Gastrocnemius medialis (tissue), 4 donors: ENCODE measurements at regions not wholly inside any gene's neighbourhood (a gene's known extent, or its start where the extent isn't known, plus 50 kb on each side); places are given as distances from the start of the nearest gene placed in this dataset.

Experiments
- ATAC-seq, 2 donors: fragments of 150-250 bp; one replicate each; pipeline ENCODE4 v1.9.1; 2016
- DNase-seq, 2 donors: peaks; one replicate each; pipeline ENCODE4 v3.0.0-alpha.2; 2019
- H3K27ac ChIP-seq, 4 donors: fragments of 200-600 bp; sonication (generic); 1 replicate in 1 of 4; 2 replicates in 3 of 4; pipeline ENCODE4 v1.5.1; 2016 to 2018; ENCODE audit warnings: mild to moderate bottlenecking in 2 of 4, moderate library complexity in 1 of 4
- H3K27me3 ChIP-seq, 3 donors: fragments of 200-600 bp; sonication (generic) in 2 of 3; 1 replicate in 1 of 3; 2 replicates in 2 of 3; pipeline versions ENCODE4 v1.5.1 to v1.6.0; 2016 to 2019; ENCODE audit warnings: mild to moderate bottlenecking in 1 of 3, moderate library complexity in 1 of 3
- H3K36me3 ChIP-seq, 2 donors: fragments of 200-600 bp; sonication (generic) in 1 of 2; one replicate each; pipeline ENCODE4 v1.5.1; 2017 to 2018
- H3K4me1 ChIP-seq, 2 donors: fragments of 200-600 bp; sonication (generic) in 1 of 2; one replicate each; pipeline ENCODE4 v1.5.1; 2016 to 2017; ENCODE audit warnings: mild to moderate bottlenecking in 2 of 2
- H3K4me3 ChIP-seq, 4 donors: fragments of 200-600 bp; sonication (generic) in 3 of 4; 1 replicate in 1 of 4; 2 replicates in 3 of 4; pipeline ENCODE4 v1.5.1; 2016 to 2019; ENCODE audit warnings: mild to moderate bottlenecking in 2 of 4
- H3K9me3 ChIP-seq, 3 donors: fragments of 200-600 bp; sonication (generic) in 2 of 3; 1 replicate in 1 of 3; 2 replicates in 2 of 3; pipeline ENCODE4 v1.5.1; 2016 to 2019
- POLR2A ChIP-seq, 2 donors: fragments of 450-650 bp; IDR thresholded peaks; one replicate each; pipeline ENCODE4 v1.6.1; 2017; ENCODE audit warnings: antibody characterized with exemption in 2 of 2, mild to moderate bottlenecking in 2 of 2, moderate library complexity in 2 of 2
- in situ Hi-C, 4 donors: fragments of 200-750 bp; cut with MboI; loops; one replicate each; pipeline versions ENCODE4 v1.15.0 to v1.8.0; 2017; ENCODE audit warnings: low sequenced_read_pairs in 4 of 4
- intact Hi-C: fragments of 100-400 bp; cut with DNase I; formaldehyde crosslinking; loops from one replicate; pipeline ENCODE4 v1.15.1; 2023; ENCODE audit warnings: low total_unique reads
- TF ChIP-seq, protein P1 (sequence below), 5 experiments: fragments of 450-650 bp in 3 of 5; fragments of 200-600 bp in 2 of 5; sonication (generic) in 2 of 5; IDR thresholded peaks in 4 of 5; conservative IDR thresholded peaks in 1 of 5; 1 replicate in 4 of 5; 2 replicates in 1 of 5; pipeline ENCODE4 v1.5.1; 2016 to 2019; ENCODE audit warnings: antibody characterized with exemption in 5 of 5, mild to moderate bottlenecking in 3 of 5, moderate library complexity in 3 of 5

DNA sequence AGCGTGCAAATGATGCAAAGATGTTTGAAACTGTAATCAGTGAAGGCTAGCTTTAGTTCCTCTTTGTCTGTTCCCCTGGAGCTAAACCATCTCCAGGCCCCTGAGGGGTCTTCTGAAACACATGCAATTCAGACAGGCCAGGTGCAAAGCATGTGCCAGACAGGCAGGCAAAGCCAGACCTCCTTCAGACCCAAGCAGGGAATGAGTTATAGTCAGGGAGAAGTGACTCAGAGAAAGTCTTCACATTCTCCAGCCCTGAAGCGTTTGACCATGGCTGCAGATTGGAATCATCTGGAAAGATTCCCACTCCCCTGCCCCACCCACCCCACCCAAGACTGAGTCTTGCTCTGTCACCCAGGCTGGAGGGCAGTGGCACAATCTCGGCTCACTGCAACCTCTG lies 187.0 kb upstream of the ISX start:
- in situ Hi-C loops = no loop called here

DNA sequence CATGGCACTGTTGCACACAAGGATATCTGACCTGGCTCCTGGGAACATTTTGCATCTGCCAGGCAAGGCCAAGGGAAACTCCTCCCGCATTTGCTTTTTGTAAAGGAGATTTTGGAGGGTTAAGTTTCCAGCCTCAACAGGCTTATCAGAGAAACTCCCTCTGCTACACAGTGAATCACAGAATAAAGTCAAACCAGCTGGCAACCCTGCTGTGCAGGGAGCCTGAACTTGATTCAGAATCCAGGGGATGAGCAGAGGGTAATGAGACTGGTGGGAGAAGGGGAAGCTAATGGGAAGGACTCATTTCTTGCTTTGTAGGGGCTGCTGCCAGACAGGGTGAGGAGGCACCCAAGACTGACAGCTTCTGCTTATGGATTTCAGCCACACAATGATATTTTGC lies 185.3 kb upstream of the ISX start:
- no peaks in the 10 kb centered on the region for H3K9me3 ChIP-seq
- H3K4me3 ChIP-seq = no peak overlapping the region
- ATAC-seq (no peak), DNase-seq (no peak)
- H3K36me3 ChIP-seq = no peaks in the 10 kb centered on the region
- H3K27me3 ChIP-seq = no peaks in the 10 kb centered on the region
- in situ Hi-C loops = no loop called here
- no peak for TF ChIP-seq POLR2A (IDR thresholded peaks at IDR 0.05)
- TF ChIP-seq, protein P1, sequence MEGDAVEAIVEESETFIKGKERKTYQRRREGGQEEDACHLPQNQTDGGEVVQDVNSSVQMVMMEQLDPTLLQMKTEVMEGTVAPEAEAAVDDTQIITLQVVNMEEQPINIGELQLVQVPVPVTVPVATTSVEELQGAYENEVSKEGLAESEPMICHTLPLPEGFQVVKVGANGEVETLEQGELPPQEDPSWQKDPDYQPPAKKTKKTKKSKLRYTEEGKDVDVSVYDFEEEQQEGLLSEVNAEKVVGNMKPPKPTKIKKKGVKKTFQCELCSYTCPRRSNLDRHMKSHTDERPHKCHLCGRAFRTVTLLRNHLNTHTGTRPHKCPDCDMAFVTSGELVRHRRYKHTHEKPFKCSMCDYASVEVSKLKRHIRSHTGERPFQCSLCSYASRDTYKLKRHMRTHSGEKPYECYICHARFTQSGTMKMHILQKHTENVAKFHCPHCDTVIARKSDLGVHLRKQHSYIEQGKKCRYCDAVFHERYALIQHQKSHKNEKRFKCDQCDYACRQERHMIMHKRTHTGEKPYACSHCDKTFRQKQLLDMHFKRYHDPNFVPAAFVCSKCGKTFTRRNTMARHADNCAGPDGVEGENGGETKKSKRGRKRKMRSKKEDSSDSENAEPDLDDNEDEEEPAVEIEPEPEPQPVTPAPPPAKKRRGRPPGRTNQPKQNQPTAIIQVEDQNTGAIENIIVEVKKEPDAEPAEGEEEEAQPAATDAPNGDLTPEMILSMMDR (IDR thresholded peaks at IDR 0.05 in 4 of 5, conservative IDR thresholded peaks at IDR 0.05 in 1 of 5) = no peak
- no peaks in the 10 kb centered on the region for H3K4me1 ChIP-seq
- H3K27ac ChIP-seq = no peak overlapping the region
- intact Hi-C loops = no loop called here

More for the DNA sequence above, 187.0 kb upstream of the ISX start:
- Histone ChIP-seq H3K27me3 (no peaks in the 10 kb centered on the region), H3K4me3 (no peak overlapping the region), H3K36me3 (no peaks in the 10 kb centered on the region), H3K9me3 (no peaks in the 10 kb centered on the region), H3K27ac (no peak overlapping the region), H3K4me1 (no peaks in the 10 kb centered on the region)
- TF ChIP-seq, protein P1 (IDR thresholded peaks at IDR 0.05 in 4 of 5, conservative IDR thresholded peaks at IDR 0.05 in 1 of 5) = no peak
- TF ChIP-seq POLR2A (IDR thresholded peaks at IDR 0.05) = no peak
- intact Hi-C loops = no loop called here
- no peak for ATAC-seq
- no peak for DNase-seq

DNA sequence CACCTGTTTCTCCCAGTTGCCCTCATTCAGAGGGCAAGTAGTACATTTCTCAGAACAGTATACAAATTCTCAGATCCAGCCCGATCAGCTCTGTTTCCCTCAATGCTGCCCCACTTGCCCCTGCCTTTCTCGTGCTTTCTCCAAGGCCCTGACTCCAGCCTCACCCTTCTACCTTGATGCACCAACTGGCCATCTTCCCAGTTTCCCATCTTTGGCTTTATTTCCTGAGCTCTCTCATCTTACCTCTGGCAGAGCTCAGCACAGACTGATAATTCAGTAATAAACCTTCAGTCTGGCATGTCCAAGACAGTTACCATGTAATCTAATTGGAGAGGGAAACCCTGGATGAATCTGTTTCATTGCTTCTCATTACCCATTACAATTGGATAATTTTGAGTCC lies 184.5 kb upstream of the ISX start:
- DNase-seq = no peak
- no peak for ATAC-seq
- in situ Hi-C loops = no loop called here
- no peaks in the 10 kb centered on the region for H3K4me1 ChIP-seq
- intact Hi-C loops = no loop called here
- no peak overlapping the region for H3K27ac ChIP-seq
- H3K36me3 ChIP-seq = no peaks in the 10 kb centered on the region
- no peak overlapping the region for H3K4me3 ChIP-seq
- no peaks in the 10 kb centered on the region for H3K27me3 ChIP-seq
- H3K9me3 ChIP-seq = no peaks in the 10 kb centered on the region
- TF ChIP-seq, protein P1 (IDR thresholded peaks at IDR 0.05 in 4 of 5, conservative IDR thresholded peaks at IDR 0.05 in 1 of 5) = no peak
- TF ChIP-seq POLR2A (IDR thresholded peaks at IDR 0.05) = no peak

DNA sequence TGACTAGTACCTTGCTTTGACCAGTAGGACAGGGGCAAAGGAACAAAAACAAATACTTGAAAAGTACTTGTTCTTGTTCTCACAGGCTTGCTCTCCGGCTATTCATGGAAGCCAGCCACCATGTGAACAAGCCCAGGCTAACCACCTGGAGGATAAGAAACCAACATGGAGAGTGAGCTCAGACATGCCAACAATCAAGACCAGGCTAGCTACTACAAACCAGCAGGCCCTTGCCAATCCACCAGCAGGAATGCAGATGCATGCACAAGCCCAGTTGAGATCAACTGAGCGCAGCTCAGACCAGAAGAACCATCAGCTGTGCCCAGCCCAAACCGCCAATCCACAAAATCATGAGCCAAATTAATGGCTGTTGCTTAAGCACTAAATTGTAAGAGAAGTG lies 180.1 kb upstream of the ISX start:
- Histone ChIP-seq H3K9me3 (no peaks in the 10 kb centered on the region), H3K4me1 (no peaks in the 10 kb centered on the region), H3K4me3 (no peak overlapping the region), H3K27me3 (no peaks in the 10 kb centered on the region), H3K36me3 (no peaks in the 10 kb centered on the region), H3K27ac (no peak overlapping the region)
- in situ Hi-C loops = no loop called here
- ATAC-seq (no peak), DNase-seq (no peak)
- intact Hi-C loops = no loop called here
- TF ChIP-seq, protein P1 (IDR thresholded peaks at IDR 0.05 in 4 of 5, conservative IDR thresholded peaks at IDR 0.05 in 1 of 5) = no peak
- TF ChIP-seq POLR2A (IDR thresholded peaks at IDR 0.05) = no peak

DNA sequence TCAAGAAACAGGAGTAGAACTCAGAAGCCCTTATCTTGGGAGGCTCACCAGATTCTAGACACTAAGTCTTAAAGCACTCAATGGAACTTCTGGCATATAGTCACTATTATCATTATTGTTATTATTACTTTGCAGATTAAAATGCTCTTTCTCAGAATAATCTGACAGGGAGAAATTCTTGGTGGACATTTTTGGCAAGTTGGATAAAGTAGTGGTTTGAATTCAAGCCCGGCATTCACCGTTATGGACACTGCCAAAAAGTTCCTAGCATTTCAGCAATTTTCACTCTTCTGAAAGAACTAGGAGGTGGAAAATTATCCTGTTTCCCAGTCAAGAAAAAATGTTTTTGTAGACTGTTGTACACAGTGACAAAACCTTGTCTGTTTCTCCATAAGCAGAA lies 179.6 kb upstream of the ISX start:
- DNase-seq = no peak
- H3K9me3 ChIP-seq = no peaks in the 10 kb centered on the region
- no peak for TF ChIP-seq POLR2A (IDR thresholded peaks at IDR 0.05)
- TF ChIP-seq, protein P1 (IDR thresholded peaks at IDR 0.05 in 4 of 5, conservative IDR thresholded peaks at IDR 0.05 in 1 of 5) = no peak
- no peak overlapping the region for H3K27ac ChIP-seq
- no peaks in the 10 kb centered on the region for H3K4me1 ChIP-seq
- H3K4me3 ChIP-seq = no peak overlapping the region
- no peak for ATAC-seq
- H3K27me3 ChIP-seq = no peaks in the 10 kb centered on the region
- H3K36me3 ChIP-seq = no peaks in the 10 kb centered on the region
- intact Hi-C loops (no loop called here), in situ Hi-C loops (no loop called here)
